ENCODE measurements at regions not wholly inside any gene's neighbourhood (a gene's known extent, or its start where the extent isn't known, plus 50 kb on each side); places are given as distances from the start of the nearest gene placed in this dataset.

DNA sequence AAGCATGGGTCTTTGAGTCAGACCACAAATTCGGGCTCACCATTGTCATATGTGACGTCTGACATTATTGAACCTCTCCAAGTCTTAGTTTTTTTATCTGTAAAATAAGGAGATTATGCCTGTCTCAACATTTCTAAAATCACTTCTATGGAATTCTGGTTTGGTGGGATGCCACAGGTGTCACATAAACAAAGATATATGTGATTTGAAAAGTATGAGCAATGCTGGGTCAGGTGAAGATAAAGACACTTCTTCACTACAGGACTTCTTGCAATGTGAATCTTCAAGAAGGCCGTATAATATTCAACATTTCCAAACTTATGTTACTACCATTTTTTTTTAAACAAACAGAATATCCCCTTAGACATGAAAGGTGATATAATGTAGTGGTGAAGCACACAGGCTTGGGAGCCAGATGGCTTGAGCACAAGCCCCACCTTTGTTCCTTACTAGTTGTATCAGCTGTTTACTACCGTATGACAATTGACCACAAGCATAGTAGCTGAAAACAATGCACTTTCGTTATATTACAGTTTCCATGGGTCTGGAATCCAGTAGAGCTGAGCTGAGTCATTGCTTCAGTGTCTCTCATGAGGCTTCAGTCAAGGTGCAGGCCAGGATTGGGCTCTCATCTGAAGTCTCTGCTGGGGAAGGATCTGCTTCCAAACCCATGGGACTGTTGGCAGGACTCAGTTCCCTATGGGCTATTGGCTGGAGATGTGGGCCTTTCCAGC is 87.7 kb downstream of the UTP18 start:
- no peak for DNase-seq (ENCODE audit: low read depth)
- H3K4me3 ChIP-seq (ENCODE audit: low read depth, low read length), result no peak overlapping the region
- no peak for TF ChIP-seq MYC (IDR thresholded peaks at IDR 0.05; ENCODE audit: low read depth, low read length)
- TF ChIP-seq, protein P1, sequence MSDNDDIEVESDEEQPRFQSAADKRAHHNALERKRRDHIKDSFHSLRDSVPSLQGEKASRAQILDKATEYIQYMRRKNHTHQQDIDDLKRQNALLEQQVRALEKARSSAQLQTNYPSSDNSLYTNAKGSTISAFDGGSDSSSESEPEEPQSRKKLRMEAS (IDR thresholded peaks at IDR 0.05; ENCODE audit: low read depth, low read length), result no peak
- no peak for TF ChIP-seq POLR2A (IDR thresholded peaks at IDR 0.05; ENCODE audit: extremely low read depth, insufficient read length)
- TF ChIP-seq, protein P2, sequence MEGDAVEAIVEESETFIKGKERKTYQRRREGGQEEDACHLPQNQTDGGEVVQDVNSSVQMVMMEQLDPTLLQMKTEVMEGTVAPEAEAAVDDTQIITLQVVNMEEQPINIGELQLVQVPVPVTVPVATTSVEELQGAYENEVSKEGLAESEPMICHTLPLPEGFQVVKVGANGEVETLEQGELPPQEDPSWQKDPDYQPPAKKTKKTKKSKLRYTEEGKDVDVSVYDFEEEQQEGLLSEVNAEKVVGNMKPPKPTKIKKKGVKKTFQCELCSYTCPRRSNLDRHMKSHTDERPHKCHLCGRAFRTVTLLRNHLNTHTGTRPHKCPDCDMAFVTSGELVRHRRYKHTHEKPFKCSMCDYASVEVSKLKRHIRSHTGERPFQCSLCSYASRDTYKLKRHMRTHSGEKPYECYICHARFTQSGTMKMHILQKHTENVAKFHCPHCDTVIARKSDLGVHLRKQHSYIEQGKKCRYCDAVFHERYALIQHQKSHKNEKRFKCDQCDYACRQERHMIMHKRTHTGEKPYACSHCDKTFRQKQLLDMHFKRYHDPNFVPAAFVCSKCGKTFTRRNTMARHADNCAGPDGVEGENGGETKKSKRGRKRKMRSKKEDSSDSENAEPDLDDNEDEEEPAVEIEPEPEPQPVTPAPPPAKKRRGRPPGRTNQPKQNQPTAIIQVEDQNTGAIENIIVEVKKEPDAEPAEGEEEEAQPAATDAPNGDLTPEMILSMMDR (IDR thresholded peaks at IDR 0.05; ENCODE audit: low read depth, low read length), result no peak

DNA sequence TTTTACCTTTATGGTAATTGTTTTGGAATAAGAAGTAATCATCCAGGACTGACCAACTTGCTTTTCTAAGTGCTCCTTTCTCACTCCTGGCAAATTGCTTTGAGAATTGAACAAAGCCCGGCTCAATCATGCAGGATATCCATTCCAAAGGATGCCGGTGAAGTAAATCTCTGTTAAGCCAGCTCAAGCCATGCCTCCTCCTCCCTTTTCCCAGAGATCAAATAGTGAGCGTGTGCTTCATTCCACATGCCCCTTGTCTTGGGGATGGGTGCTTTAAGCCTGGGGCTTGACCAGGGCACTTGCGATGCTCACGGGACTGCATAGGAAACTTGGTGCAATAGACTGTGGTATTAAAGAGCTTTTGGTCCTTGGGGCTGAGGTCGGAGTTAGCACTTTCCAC is 90.7 kb downstream of the UTP18 start:
- no peak overlapping the region for H3K4me3 ChIP-seq (ENCODE audit: low read depth, low read length)
- DNase-seq (ENCODE audit: low read depth), result no peak
- no peak for TF ChIP-seq POLR2A (IDR thresholded peaks at IDR 0.05; ENCODE audit: extremely low read depth, insufficient read length)
- TF ChIP-seq, protein P1 (IDR thresholded peaks at IDR 0.05; ENCODE audit: low read depth, low read length), result no peak
- TF ChIP-seq MYC (IDR thresholded peaks at IDR 0.05; ENCODE audit: low read depth, low read length), result no peak
- TF ChIP-seq, protein P2 (IDR thresholded peaks at IDR 0.05; ENCODE audit: low read depth, low read length), result no peak

DNA sequence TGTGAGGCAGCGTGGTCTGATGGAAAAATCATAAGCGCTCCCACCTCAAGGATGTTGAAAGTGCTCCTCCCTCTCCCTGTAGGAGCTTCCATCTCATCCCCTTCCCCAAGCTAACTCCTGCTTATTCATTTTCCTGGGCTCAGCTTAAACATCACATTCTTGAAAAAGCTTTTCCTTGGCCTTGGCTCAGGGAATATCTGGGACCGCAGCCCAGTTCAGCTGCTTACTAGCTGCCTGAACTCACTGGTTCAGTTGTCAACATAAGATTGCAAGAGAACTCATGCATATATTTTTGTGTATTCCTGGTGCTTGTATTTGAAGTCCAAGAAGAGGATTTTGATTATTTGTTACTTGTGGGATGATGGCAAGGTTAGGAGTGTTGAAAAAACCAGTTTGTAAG is 91.5 kb downstream of the UTP18 start:
- no peak overlapping the region for H3K4me3 ChIP-seq (ENCODE audit: low read depth, low read length)
- TF ChIP-seq, protein P1 (IDR thresholded peaks at IDR 0.05; ENCODE audit: low read depth, low read length), result no peak
- TF ChIP-seq, protein P2 (IDR thresholded peaks at IDR 0.05; ENCODE audit: low read depth, low read length), result no peak
- no peak for TF ChIP-seq POLR2A (IDR thresholded peaks at IDR 0.05; ENCODE audit: extremely low read depth, insufficient read length)
- TF ChIP-seq MYC (IDR thresholded peaks at IDR 0.05; ENCODE audit: low read depth, low read length), result no peak
- no peak for DNase-seq (ENCODE audit: low read depth)

DNA sequence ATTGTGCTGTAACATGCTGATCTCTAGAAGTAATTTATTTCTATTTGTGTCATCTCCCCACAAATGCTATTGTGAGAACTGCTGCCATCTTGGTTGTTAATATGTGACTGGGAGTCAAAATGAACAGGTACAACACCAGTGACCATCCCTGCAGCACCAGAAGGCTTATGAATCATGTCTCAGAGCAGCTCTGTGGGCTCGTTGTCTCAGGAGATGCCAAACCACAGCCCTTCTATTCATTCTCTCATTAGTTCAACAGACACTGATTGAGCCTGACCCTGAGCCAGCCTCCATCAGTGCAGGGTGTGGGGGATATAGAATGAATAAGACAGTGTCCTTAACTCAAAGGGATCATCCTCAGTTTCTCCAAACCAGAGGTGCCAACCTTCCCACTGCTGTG is 92.5 kb downstream of the UTP18 start:
- TF ChIP-seq, protein P2 (IDR thresholded peaks at IDR 0.05; ENCODE audit: low read depth, low read length), result no peak
- no peak for TF ChIP-seq POLR2A (IDR thresholded peaks at IDR 0.05; ENCODE audit: extremely low read depth, insufficient read length)
- TF ChIP-seq, protein P1 (IDR thresholded peaks at IDR 0.05; ENCODE audit: low read depth, low read length), result no peak
- no peak for TF ChIP-seq MYC (IDR thresholded peaks at IDR 0.05; ENCODE audit: low read depth, low read length)
- DNase-seq (ENCODE audit: low read depth), result no peak
- no peak overlapping the region for H3K4me3 ChIP-seq (ENCODE audit: low read depth, low read length)

DNA sequence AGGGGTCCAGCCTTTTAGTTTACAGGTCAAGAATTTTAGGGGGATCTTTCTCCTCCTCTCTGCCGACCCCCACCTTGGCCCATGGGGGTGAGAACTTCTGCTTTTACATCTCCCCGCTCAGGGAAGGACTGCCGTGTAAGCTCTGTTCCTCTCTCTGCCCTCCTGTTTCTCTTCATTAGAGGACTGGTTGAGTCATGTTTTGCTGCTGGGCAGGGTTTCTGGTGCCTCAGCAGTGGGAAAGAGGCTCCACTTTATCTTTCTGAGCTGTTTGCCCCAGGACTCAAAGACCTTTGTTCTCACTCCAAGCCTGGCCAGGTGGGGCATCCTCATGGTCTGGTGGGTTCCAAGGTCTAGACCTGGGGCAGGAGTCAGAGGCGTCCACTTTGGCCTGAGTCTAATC is 93.0 kb downstream of the UTP18 start:
- TF ChIP-seq, protein P1 (IDR thresholded peaks at IDR 0.05; ENCODE audit: low read depth, low read length), result no peak
- TF ChIP-seq POLR2A (IDR thresholded peaks at IDR 0.05; ENCODE audit: extremely low read depth, insufficient read length) (no peak), MYC (IDR thresholded peaks at IDR 0.05; ENCODE audit: low read depth, low read length) (no peak)
- TF ChIP-seq, protein P2 (IDR thresholded peaks at IDR 0.05; ENCODE audit: low read depth, low read length), result no peak
- no peak for DNase-seq (ENCODE audit: low read depth)
- no peak overlapping the region for H3K4me3 ChIP-seq (ENCODE audit: low read depth, low read length)
